Spleen (tissue), 7 donors: ENCODE measurements at regions not wholly inside any gene's neighbourhood (a gene's known extent, or its start where the extent isn't known, plus 50 kb on each side); places are given as distances from the start of the nearest gene placed in this dataset.

Source experiments
- POLR2A ChIP-seq, 3 donors: fragments of 450-650 bp; IDR thresholded peaks; one replicate each; pipeline ENCODE4 v1.5.1; 2017; ENCODE audit warnings: antibody characterized with exemption in 3 of 3, mild to moderate bottlenecking in 1 of 3
- POLR2AphosphoS5 ChIP-seq, 3 donors: sonication (generic); formaldehyde crosslinking; IDR thresholded peaks; one replicate each; pipeline ENCODE4 v1.5.1; 2017; ENCODE audit warnings: antibody characterized with exemption in 3 of 3
- TF ChIP-seq, protein P1 (sequence below), 11 experiments: fragments of 200-600 bp in 7 of 11; fragments of 450-650 bp in 4 of 11; sonication (generic) in 4 of 11; IDR thresholded peaks in 8 of 11; conservative IDR thresholded peaks in 3 of 11; 1 replicate in 7 of 11; 2 replicates in 4 of 11; pipeline versions ENCODE4 v1.4.0 to v1.8.0; 2016 to 2021; ENCODE audit warnings: antibody characterized with exemption in 11 of 11, inconsistent platforms in 4 of 11, mild to moderate bottlenecking in 1 of 11
- donor health status: DM: no; HTN: no; CAD: no; lungs with moderate emphysema.
- donor health status: DM: no; HTN: no; CAD: no.
- donor health status: DM: no; HTN: no; CAD: no.

DNA sequence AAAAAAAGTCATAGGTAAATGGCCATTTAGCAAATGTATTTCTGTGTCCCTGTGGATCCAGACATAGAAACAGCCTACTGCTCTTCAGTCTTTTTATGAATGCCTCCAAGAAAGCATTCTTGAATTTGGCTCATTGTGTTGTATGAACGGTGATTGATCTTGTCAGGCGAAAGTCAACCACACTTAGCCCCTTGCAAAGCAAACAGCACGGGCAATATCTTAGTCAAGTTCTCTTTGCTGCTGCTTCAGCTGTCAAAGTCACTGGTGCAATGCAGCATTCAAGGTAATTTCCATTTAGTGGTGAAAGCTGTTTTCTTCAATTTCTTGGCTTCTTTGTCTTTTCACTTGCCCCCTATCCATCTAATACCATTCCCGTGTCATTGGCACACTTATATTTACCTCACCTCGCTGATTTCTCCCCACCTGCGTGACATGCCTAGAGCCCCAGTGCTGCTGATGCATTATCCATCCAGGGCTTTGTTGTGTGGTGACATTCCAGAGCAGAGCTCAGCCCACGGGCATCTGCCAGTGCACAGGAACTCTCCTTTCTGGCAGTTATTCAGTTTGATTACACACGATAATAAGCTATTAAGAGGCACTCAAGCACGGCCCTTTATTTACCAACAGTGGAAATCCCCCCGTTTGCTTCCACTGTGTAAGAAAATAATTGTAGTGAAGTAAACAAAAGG lies 362.3 kb upstream of the NOVA1 start:
- TF ChIP-seq, protein P1, sequence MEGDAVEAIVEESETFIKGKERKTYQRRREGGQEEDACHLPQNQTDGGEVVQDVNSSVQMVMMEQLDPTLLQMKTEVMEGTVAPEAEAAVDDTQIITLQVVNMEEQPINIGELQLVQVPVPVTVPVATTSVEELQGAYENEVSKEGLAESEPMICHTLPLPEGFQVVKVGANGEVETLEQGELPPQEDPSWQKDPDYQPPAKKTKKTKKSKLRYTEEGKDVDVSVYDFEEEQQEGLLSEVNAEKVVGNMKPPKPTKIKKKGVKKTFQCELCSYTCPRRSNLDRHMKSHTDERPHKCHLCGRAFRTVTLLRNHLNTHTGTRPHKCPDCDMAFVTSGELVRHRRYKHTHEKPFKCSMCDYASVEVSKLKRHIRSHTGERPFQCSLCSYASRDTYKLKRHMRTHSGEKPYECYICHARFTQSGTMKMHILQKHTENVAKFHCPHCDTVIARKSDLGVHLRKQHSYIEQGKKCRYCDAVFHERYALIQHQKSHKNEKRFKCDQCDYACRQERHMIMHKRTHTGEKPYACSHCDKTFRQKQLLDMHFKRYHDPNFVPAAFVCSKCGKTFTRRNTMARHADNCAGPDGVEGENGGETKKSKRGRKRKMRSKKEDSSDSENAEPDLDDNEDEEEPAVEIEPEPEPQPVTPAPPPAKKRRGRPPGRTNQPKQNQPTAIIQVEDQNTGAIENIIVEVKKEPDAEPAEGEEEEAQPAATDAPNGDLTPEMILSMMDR (IDR thresholded peaks at IDR 0.05 in 8 of 11, conservative IDR thresholded peaks at IDR 0.05 in 3 of 11) = no peak
- TF ChIP-seq POLR2A (IDR thresholded peaks at IDR 0.05) (no peak), POLR2AphosphoS5 (IDR thresholded peaks at IDR 0.05) (no peak)
